ENCODE measurements at regions not wholly inside any gene's neighbourhood (a gene's known extent, or its start where the extent isn't known, plus 50 kb on each side); places are given as distances from the start of the nearest gene placed in this dataset.

DNA sequence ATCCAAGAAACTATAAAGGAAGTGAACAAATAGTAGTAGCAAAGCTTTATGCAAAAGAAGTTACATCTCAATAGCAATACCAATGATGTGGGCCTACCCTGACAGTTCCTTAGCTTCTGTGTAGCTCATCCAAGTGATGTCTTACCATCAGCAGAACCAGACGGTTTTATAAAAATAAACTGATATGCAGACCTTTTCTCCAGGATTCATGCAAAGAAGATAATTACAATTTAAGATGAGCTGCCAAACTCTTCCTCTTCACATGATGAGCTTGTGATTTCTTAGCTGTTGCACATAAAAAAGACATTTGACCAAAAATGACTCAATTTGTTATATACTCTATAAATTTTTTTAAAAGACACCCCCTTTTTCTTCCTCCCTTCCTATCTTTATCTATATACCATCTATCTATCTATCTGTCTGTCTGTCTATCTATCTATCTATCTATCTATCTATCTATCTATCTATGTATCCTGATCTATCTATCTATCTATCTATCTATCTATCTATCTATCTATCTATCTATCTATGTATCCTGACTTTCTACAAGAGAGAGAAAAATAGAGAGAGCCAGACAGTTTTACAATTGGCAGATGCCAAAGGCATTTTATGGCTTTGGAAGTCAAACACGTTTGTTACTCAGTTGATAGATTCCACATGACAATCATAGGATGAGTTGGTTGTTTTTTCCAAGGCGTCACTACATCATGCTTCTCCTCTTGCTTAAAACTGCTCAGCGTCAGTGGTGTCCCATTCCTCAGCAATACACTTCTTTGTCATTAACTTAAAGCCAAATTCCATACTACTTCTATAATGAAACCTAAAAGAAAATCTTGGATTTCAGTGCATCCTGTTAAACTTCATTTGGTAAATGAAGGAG lies 65.9 kb upstream of the ACTR3 start:
- Histone ChIP-seq H3K27me3 (ENCODE audit: control insufficient read depth in 1 of 2, insufficient read depth in 2 of 2, low read length in 2 of 2) (no peaks in the 10 kb centered on the region; a peak in 1 of 5 replicates), H3K9ac (ENCODE audit: insufficient read depth, low read depth, low read length) (no peak overlapping the region), H2AFZ (ENCODE audit: low read length) (no peak overlapping the region), H3K9me3 (ENCODE audit: low read length) (no peaks in the 10 kb centered on the region), H3K79me2 (ENCODE audit: insufficient read depth, low read length) (no peaks in the 10 kb centered on the region), H3K4me1 (ENCODE audit: insufficient read depth, low read length) (peaks cover 24% of the 10 kb centered on the region), H4K20me1 (ENCODE audit: insufficient read depth, low read length) (no peaks in the 10 kb centered on the region), H3K4me2 (ENCODE audit: low read depth, low read length) (no peak overlapping the region), H3K4me3 (replicated peaks in 1 of 3; ENCODE audit: insufficient read depth in 1 of 3, low read depth in 2 of 3, low read length in 3 of 3) (no peak overlapping the region), H3K36me3 (replicated peaks in 1 of 2; ENCODE audit: control insufficient read depth in 1 of 2, insufficient read depth in 2 of 2, low read length in 2 of 2) (no peaks in the 10 kb centered on the region), H3K27ac (ENCODE audit: extremely low read length, insufficient read depth, low read length) (no peak overlapping the region)
- no peak for FAIRE-seq
- in situ Hi-C loops (cut with HindIII; ENCODE audit: extremely low pct_ligation_motif_present, low pct_unique_long_range_greater_than_20kb): no loop called here
- BruUV-seq (replicated peaks): no TSS peak
- ATAC-seq: no peak
- CTCF ChIA-PET (ENCODE audit: low intra/inter-chr PET ratio, low total read pairs): no interaction called here
- 34% methylated on average over 4 of the region's 4 CpGs for WGBS (ENCODE audit: low lambda C conversion rate)
- no peak for DNase-seq (ENCODE audit: low spot score)
- POLR2A ChIA-PET: no interaction called here
- intact Hi-C loops (cut with micrococcal nuclease; ENCODE audit: unreplicated experiment): no loop called here
- TF ChIP-seq PREB (CRISPR knock-in tag; IDR thresholded peaks at IDR 0.05): no peak
- TF ChIP-seq SMARCE1 (IDR thresholded peaks at IDR 0.05; ENCODE audit: borderline replicate concordance): no peak
- no peak for TF ChIP-seq HMGA1 (CRISPR knock-in tag; conservative IDR thresholded peaks at IDR 0.05)
- no peak for TF ChIP-seq ZNF562 (CRISPR knock-in tag; IDR thresholded peaks at IDR 0.05; ENCODE audit: borderline replicate concordance)
- TF ChIP-seq BRCA1 (CRISPR knock-in tag; IDR thresholded peaks at IDR 0.05): no peak
- no peak for TF ChIP-seq SOX13 (IDR thresholded peaks at IDR 0.05)
- TF ChIP-seq SOX13 (CRISPR knock-in tag; conservative IDR thresholded peaks at IDR 0.05 in 1 of 2, IDR thresholded peaks at IDR 0.05 in 1 of 2): no peak
- no peak for TF ChIP-seq ZSCAN20 (CRISPR knock-in tag; IDR thresholded peaks at IDR 0.05; ENCODE audit: borderline replicate concordance)
- TF ChIP-seq ZNF704 (CRISPR knock-in tag; IDR thresholded peaks at IDR 0.05; ENCODE audit: borderline replicate concordance): no peak
- TF ChIP-seq, protein P1, sequence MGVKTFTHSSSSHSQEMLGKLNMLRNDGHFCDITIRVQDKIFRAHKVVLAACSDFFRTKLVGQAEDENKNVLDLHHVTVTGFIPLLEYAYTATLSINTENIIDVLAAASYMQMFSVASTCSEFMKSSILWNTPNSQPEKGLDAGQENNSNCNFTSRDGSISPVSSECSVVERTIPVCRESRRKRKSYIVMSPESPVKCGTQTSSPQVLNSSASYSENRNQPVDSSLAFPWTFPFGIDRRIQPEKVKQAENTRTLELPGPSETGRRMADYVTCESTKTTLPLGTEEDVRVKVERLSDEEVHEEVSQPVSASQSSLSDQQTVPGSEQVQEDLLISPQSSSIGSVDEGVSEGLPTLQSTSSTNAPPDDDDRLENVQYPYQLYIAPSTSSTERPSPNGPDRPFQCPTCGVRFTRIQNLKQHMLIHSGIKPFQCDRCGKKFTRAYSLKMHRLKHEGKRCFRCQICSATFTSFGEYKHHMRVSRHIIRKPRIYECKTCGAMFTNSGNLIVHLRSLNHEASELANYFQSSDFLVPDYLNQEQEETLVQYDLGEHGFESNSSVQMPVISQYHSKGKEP (CRISPR knock-in tag; IDR thresholded peaks at IDR 0.05): no peak
- TF ChIP-seq HOMEZ (CRISPR knock-in tag; IDR thresholded peaks at IDR 0.05; ENCODE audit: low read depth): no peak
- TF ChIP-seq ZNF296 (CRISPR knock-in tag; conservative IDR thresholded peaks at IDR 0.05): no peak
- no peak for TF ChIP-seq RELA (CRISPR knock-in tag; IDR thresholded peaks at IDR 0.05)
- TF ChIP-seq, protein P2, sequence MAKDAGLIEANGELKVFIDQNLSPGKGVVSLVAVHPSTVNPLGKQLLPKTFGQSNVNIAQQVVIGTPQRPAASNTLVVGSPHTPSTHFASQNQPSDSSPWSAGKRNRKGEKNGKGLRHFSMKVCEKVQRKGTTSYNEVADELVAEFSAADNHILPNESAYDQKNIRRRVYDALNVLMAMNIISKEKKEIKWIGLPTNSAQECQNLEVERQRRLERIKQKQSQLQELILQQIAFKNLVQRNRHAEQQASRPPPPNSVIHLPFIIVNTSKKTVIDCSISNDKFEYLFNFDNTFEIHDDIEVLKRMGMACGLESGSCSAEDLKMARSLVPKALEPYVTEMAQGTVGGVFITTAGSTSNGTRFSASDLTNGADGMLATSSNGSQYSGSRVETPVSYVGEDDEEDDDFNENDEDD (CRISPR knock-in tag; IDR thresholded peaks at IDR 0.05; ENCODE audit: borderline replicate concordance): no peak
- no peak for TF ChIP-seq MXD4 (CRISPR knock-in tag; IDR thresholded peaks at IDR 0.05)
